H1 (cell line): ENCODE measurements at regions not wholly inside any gene's neighbourhood (a gene's known extent, or its start where the extent isn't known, plus 50 kb on each side); places are given as distances from the start of the nearest gene placed in this dataset.

Experiments
- CBX5 ChIP-seq: fragments of 300-800, 300-1000 bp; sonication (generic); IDR thresholded peaks from 2 replicates; pipeline ENCODE4 v1.7.1; 2016; ENCODE audit warnings: antibody characterized with exemption, low read length, low read depth
- CHD1 ChIP-seq: IDR thresholded peaks from 2 replicates; pipeline ENCODE4 v1.6.1; 2012; ENCODE audit warnings: low read depth, low read length, improper control_type of control experiment
- EP300 ChIP-seq, 2 experiments: IDR thresholded peaks; 1 replicate in 1 of 2; 2 replicates in 1 of 2; pipeline ENCODE4 v1.6.1; 2011 to 2012; ENCODE audit warnings: low read depth in 2 of 2, low read length in 2 of 2, mild to moderate bottlenecking in 2 of 2, borderline replicate concordance in 1 of 2, inconsistent platforms in 1 of 2, moderate library complexity in 1 of 2
- EZH2 ChIP-seq: fragments of 200-600 bp; sonication (generic); IDR thresholded peaks from 2 replicates; pipeline ENCODE4 v1.7.1; 2012; ENCODE audit warnings: low read depth, mild to moderate bottlenecking, moderate library complexity, low read length, inconsistent platforms; ENCODE audit not compliant: severe bottlenecking
- SIRT6 ChIP-seq: IDR thresholded peaks from one replicate; pipeline ENCODE4 v1.7.1; 2012; ENCODE audit warnings: low read length, inconsistent platforms
- SRF ChIP-seq: IDR thresholded peaks from 2 replicates; pipeline ENCODE4 v1.6.1; 2011; ENCODE audit warnings: mild to moderate bottlenecking, low read depth, low read length, moderate library complexity
- TF ChIP-seq, protein P1 (sequence below): fragments of 300-600 bp; sonication (generic); IDR thresholded peaks from 2 replicates; pipeline ENCODE4 v1.7.1; 2012; ENCODE audit warnings: low read length, moderate library complexity, mild to moderate bottlenecking, inconsistent platforms; ENCODE audit not compliant: insufficient replicate concordance
- TF ChIP-seq, protein P2 (sequence below): IDR thresholded peaks from 2 replicates; pipeline ENCODE4 v1.6.1; 2012; ENCODE audit warnings: inconsistent platforms
- TF ChIP-seq, protein P3 (sequence below), 3 experiments: IDR thresholded peaks; 1 replicate in 2 of 3; 2 replicates in 1 of 3; pipeline versions ENCODE4 v1.5.1 to v1.6.1; 2011; ENCODE audit warnings: low read length in 3 of 3, mild to moderate bottlenecking in 3 of 3, inconsistent platforms in 2 of 3, low read depth in 1 of 3, moderate library complexity in 1 of 3; ENCODE audit not compliant: insufficient read depth in 1 of 3; ENCODE audit errors: control extremely low read depth in 1 of 3

DNA sequence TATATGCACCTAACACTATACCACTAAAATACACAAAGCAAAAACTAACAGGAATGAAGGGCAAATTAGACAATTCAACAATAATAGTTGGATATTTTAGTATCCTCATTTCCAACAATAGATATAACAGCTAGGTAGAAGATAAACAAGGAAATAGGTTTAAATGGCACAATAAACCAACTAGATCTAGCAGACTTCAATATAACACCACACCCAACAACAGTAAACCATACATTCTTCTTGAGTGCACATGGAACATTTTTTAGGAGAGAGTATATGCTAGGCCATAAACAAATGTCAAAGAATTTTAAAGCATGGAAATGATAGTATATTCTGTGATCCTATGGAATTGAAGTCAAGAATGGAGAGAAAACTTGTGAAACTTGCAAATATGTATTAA is 138.4 kb downstream of the NDUFA10 start (continued):
- TF ChIP-seq, protein P1, sequence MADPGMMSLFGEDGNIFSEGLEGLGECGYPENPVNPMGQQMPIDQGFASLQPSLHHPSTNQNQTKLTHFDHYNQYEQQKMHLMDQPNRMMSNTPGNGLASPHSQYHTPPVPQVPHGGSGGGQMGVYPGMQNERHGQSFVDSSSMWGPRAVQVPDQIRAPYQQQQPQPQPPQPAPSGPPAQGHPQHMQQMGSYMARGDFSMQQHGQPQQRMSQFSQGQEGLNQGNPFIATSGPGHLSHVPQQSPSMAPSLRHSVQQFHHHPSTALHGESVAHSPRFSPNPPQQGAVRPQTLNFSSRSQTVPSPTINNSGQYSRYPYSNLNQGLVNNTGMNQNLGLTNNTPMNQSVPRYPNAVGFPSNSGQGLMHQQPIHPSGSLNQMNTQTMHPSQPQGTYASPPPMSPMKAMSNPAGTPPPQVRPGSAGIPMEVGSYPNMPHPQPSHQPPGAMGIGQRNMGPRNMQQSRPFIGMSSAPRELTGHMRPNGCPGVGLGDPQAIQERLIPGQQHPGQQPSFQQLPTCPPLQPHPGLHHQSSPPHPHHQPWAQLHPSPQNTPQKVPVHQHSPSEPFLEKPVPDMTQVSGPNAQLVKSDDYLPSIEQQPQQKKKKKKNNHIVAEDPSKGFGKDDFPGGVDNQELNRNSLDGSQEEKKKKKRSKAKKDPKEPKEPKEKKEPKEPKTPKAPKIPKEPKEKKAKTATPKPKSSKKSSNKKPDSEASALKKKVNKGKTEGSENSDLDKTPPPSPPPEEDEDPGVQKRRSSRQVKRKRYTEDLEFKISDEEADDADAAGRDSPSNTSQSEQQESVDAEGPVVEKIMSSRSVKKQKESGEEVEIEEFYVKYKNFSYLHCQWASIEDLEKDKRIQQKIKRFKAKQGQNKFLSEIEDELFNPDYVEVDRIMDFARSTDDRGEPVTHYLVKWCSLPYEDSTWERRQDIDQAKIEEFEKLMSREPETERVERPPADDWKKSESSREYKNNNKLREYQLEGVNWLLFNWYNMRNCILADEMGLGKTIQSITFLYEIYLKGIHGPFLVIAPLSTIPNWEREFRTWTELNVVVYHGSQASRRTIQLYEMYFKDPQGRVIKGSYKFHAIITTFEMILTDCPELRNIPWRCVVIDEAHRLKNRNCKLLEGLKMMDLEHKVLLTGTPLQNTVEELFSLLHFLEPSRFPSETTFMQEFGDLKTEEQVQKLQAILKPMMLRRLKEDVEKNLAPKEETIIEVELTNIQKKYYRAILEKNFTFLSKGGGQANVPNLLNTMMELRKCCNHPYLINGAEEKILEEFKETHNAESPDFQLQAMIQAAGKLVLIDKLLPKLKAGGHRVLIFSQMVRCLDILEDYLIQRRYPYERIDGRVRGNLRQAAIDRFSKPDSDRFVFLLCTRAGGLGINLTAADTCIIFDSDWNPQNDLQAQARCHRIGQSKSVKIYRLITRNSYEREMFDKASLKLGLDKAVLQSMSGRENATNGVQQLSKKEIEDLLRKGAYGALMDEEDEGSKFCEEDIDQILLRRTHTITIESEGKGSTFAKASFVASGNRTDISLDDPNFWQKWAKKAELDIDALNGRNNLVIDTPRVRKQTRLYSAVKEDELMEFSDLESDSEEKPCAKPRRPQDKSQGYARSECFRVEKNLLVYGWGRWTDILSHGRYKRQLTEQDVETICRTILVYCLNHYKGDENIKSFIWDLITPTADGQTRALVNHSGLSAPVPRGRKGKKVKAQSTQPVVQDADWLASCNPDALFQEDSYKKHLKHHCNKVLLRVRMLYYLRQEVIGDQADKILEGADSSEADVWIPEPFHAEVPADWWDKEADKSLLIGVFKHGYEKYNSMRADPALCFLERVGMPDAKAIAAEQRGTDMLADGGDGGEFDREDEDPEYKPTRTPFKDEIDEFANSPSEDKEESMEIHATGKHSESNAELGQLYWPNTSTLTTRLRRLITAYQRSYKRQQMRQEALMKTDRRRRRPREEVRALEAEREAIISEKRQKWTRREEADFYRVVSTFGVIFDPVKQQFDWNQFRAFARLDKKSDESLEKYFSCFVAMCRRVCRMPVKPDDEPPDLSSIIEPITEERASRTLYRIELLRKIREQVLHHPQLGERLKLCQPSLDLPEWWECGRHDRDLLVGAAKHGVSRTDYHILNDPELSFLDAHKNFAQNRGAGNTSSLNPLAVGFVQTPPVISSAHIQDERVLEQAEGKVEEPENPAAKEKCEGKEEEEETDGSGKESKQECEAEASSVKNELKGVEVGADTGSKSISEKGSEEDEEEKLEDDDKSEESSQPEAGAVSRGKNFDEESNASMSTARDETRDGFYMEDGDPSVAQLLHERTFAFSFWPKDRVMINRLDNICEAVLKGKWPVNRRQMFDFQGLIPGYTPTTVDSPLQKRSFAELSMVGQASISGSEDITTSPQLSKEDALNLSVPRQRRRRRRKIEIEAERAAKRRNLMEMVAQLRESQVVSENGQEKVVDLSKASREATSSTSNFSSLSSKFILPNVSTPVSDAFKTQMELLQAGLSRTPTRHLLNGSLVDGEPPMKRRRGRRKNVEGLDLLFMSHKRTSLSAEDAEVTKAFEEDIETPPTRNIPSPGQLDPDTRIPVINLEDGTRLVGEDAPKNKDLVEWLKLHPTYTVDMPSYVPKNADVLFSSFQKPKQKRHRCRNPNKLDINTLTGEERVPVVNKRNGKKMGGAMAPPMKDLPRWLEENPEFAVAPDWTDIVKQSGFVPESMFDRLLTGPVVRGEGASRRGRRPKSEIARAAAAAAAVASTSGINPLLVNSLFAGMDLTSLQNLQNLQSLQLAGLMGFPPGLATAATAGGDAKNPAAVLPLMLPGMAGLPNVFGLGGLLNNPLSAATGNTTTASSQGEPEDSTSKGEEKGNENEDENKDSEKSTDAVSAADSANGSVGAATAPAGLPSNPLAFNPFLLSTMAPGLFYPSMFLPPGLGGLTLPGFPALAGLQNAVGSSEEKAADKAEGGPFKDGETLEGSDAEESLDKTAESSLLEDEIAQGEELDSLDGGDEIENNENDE: no peak
- TF ChIP-seq, protein P2, sequence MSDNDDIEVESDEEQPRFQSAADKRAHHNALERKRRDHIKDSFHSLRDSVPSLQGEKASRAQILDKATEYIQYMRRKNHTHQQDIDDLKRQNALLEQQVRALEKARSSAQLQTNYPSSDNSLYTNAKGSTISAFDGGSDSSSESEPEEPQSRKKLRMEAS: no peak
- TF ChIP-seq, protein P3, sequence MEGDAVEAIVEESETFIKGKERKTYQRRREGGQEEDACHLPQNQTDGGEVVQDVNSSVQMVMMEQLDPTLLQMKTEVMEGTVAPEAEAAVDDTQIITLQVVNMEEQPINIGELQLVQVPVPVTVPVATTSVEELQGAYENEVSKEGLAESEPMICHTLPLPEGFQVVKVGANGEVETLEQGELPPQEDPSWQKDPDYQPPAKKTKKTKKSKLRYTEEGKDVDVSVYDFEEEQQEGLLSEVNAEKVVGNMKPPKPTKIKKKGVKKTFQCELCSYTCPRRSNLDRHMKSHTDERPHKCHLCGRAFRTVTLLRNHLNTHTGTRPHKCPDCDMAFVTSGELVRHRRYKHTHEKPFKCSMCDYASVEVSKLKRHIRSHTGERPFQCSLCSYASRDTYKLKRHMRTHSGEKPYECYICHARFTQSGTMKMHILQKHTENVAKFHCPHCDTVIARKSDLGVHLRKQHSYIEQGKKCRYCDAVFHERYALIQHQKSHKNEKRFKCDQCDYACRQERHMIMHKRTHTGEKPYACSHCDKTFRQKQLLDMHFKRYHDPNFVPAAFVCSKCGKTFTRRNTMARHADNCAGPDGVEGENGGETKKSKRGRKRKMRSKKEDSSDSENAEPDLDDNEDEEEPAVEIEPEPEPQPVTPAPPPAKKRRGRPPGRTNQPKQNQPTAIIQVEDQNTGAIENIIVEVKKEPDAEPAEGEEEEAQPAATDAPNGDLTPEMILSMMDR (IDR thresholded peaks at IDR 0.05; ENCODE audit: control extremely low read depth in 1 of 3, insufficient read depth in 1 of 3, low read depth in 1 of 3, low read length in 3 of 3): no peak
- no peak for TF ChIP-seq EZH2
- TF ChIP-seq SRF: no peak
- no peak for TF ChIP-seq SIRT6
- TF ChIP-seq EP300 (IDR thresholded peaks at IDR 0.05; ENCODE audit: borderline replicate concordance in 1 of 2, low read depth in 2 of 2, low read length in 2 of 2): no peak
- TF ChIP-seq CBX5: no peak
- no peak for TF ChIP-seq CHD1
